H1 (cell line): ENCODE measurements at regions not wholly inside any gene's neighbourhood (a gene's known extent, or its start where the extent isn't known, plus 50 kb on each side); places are given as distances from the start of the nearest gene placed in this dataset.

Experiments used
- TF ChIP-seq, protein P1 (sequence below): fragments of 300-600 bp; sonication (generic); IDR thresholded peaks from 2 replicates; pipeline ENCODE4 v1.7.1; 2012; ENCODE audit warnings: low read length, moderate library complexity, mild to moderate bottlenecking, inconsistent platforms; ENCODE audit not compliant: insufficient replicate concordance

DNA sequence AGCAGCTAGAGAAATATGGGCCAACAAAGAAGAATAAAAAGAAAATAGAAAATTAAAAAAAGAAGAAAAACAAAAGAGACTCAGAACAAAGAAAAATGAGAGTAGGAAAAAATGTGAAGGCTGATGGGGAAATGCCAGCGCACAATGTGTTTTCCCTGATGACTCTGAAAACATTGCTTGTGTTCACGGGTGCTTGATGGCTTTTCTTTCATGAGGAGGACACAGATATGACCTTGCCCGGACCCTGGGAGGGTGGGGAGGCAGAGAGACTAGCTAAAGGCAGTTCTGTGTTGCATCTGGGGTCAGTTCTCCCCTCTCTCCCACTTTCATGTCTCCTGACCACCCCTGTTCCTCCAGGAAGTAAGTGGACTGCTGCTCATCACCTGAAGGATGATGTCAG is 125.9 kb downstream of the MOBP start (continued):
- TF ChIP-seq, protein P1, sequence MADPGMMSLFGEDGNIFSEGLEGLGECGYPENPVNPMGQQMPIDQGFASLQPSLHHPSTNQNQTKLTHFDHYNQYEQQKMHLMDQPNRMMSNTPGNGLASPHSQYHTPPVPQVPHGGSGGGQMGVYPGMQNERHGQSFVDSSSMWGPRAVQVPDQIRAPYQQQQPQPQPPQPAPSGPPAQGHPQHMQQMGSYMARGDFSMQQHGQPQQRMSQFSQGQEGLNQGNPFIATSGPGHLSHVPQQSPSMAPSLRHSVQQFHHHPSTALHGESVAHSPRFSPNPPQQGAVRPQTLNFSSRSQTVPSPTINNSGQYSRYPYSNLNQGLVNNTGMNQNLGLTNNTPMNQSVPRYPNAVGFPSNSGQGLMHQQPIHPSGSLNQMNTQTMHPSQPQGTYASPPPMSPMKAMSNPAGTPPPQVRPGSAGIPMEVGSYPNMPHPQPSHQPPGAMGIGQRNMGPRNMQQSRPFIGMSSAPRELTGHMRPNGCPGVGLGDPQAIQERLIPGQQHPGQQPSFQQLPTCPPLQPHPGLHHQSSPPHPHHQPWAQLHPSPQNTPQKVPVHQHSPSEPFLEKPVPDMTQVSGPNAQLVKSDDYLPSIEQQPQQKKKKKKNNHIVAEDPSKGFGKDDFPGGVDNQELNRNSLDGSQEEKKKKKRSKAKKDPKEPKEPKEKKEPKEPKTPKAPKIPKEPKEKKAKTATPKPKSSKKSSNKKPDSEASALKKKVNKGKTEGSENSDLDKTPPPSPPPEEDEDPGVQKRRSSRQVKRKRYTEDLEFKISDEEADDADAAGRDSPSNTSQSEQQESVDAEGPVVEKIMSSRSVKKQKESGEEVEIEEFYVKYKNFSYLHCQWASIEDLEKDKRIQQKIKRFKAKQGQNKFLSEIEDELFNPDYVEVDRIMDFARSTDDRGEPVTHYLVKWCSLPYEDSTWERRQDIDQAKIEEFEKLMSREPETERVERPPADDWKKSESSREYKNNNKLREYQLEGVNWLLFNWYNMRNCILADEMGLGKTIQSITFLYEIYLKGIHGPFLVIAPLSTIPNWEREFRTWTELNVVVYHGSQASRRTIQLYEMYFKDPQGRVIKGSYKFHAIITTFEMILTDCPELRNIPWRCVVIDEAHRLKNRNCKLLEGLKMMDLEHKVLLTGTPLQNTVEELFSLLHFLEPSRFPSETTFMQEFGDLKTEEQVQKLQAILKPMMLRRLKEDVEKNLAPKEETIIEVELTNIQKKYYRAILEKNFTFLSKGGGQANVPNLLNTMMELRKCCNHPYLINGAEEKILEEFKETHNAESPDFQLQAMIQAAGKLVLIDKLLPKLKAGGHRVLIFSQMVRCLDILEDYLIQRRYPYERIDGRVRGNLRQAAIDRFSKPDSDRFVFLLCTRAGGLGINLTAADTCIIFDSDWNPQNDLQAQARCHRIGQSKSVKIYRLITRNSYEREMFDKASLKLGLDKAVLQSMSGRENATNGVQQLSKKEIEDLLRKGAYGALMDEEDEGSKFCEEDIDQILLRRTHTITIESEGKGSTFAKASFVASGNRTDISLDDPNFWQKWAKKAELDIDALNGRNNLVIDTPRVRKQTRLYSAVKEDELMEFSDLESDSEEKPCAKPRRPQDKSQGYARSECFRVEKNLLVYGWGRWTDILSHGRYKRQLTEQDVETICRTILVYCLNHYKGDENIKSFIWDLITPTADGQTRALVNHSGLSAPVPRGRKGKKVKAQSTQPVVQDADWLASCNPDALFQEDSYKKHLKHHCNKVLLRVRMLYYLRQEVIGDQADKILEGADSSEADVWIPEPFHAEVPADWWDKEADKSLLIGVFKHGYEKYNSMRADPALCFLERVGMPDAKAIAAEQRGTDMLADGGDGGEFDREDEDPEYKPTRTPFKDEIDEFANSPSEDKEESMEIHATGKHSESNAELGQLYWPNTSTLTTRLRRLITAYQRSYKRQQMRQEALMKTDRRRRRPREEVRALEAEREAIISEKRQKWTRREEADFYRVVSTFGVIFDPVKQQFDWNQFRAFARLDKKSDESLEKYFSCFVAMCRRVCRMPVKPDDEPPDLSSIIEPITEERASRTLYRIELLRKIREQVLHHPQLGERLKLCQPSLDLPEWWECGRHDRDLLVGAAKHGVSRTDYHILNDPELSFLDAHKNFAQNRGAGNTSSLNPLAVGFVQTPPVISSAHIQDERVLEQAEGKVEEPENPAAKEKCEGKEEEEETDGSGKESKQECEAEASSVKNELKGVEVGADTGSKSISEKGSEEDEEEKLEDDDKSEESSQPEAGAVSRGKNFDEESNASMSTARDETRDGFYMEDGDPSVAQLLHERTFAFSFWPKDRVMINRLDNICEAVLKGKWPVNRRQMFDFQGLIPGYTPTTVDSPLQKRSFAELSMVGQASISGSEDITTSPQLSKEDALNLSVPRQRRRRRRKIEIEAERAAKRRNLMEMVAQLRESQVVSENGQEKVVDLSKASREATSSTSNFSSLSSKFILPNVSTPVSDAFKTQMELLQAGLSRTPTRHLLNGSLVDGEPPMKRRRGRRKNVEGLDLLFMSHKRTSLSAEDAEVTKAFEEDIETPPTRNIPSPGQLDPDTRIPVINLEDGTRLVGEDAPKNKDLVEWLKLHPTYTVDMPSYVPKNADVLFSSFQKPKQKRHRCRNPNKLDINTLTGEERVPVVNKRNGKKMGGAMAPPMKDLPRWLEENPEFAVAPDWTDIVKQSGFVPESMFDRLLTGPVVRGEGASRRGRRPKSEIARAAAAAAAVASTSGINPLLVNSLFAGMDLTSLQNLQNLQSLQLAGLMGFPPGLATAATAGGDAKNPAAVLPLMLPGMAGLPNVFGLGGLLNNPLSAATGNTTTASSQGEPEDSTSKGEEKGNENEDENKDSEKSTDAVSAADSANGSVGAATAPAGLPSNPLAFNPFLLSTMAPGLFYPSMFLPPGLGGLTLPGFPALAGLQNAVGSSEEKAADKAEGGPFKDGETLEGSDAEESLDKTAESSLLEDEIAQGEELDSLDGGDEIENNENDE = no peak
